Tibial artery (tissue), 4 donors: ENCODE measurements at regions not wholly inside any gene's neighbourhood (a gene's known extent, or its start where the extent isn't known, plus 50 kb on each side); places are given as distances from the start of the nearest gene placed in this dataset.

Experiments used
- DNase-seq, 2 donors: peaks; one replicate each; pipeline ENCODE4 v3.0.0-alpha.2; 2019
- H3K27ac ChIP-seq, 2 donors: fragments of 200-600 bp; sonication (generic) in 1 of 2; 1 replicate in 1 of 2; 2 replicates in 1 of 2; pipeline ENCODE4 v1.5.1; 2018 to 2019; ENCODE audit warnings: mild to moderate bottlenecking in 1 of 2
- H3K27me3 ChIP-seq, 2 donors: fragments of 200-600 bp; sonication (generic) in 1 of 2; one replicate each; pipeline versions ENCODE4 v1.5.1 to v1.6.0; 2016 to 2019
- H3K36me3 ChIP-seq, 3 donors: fragments of 200-600 bp; sonication (generic) in 2 of 3; one replicate each; pipeline ENCODE4 v1.5.1; 2016 to 2019; ENCODE audit warnings: mild to moderate bottlenecking in 2 of 3
- H3K4me1 ChIP-seq, 4 donors: fragments of 200-600 bp; sonication (generic) in 2 of 4; 1 replicate in 3 of 4; 2 replicates in 1 of 4; pipeline ENCODE4 v1.5.1; 2016 to 2019
- H3K4me3 ChIP-seq, 2 donors: fragments of 200-600 bp; sonication (generic) in 1 of 2; 1 replicate in 1 of 2; 2 replicates in 1 of 2; pipeline ENCODE4 v1.5.1; 2018 to 2019; ENCODE audit warnings: mild to moderate bottlenecking in 2 of 2
- H3K9me3 ChIP-seq, 3 donors: fragments of 200-600 bp; sonication (generic) in 1 of 3; one replicate each; pipeline ENCODE4 v1.5.1; 2016 to 2019
- intact Hi-C: fragments of 100-400 bp; cut with DNase I; formaldehyde crosslinking; loops from one replicate; pipeline ENCODE4 v1.15.0; 2023; ENCODE audit warnings: low total_unique reads
- TF ChIP-seq, protein P1 (sequence below), 2 experiments: fragments of 200-600 bp in 1 of 2; fragments of 450-650 bp in 1 of 2; IDR thresholded peaks; one replicate each; pipeline ENCODE4 v1.5.1; 2017 to 2019; ENCODE audit warnings: antibody characterized with exemption in 2 of 2, mild to moderate bottlenecking in 1 of 2, moderate library complexity in 1 of 2

DNA sequence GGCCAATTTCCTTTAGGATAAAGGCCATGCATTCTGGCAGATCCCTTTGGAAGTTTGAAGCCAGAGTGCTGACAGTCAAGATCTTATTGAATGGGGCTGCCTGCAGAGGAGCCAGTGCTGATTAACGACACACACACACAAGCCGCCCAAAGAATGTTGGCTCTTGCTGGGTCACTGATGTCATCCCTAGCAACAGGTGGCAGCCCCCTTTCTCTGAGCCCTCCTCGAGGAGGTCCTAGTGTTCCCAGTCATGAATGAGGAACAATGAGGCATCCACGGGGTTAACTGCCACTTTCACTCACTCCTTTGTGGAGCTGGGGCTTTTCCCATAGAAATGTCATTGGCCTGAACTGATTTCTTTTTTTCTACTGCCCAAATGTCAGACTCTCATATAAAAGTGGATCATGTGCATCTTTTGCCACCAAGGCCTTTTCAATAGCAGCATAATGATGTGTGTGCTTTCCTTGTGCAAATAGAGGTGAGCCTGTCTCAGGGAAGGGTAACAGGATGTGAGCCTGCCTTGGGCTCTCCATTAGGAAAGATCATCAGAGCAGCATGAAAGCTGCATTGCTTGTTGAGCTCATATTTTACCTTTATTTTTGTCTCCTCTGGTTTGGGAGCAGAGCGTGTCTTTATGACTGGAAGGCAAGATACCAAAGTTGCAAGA lies 301.8 kb upstream of the MTNR1B start:
- H3K27ac ChIP-seq = no peak overlapping the region
- DNase-seq = no peak
- no peaks in the 10 kb centered on the region for H3K9me3 ChIP-seq
- peaks cover 0 to 14% (median 10%) of the 10 kb centered on the region in 4 donors for H3K4me1 ChIP-seq
- intact Hi-C loops = no loop called here
- H3K4me3 ChIP-seq = no peak overlapping the region
- TF ChIP-seq, protein P1, sequence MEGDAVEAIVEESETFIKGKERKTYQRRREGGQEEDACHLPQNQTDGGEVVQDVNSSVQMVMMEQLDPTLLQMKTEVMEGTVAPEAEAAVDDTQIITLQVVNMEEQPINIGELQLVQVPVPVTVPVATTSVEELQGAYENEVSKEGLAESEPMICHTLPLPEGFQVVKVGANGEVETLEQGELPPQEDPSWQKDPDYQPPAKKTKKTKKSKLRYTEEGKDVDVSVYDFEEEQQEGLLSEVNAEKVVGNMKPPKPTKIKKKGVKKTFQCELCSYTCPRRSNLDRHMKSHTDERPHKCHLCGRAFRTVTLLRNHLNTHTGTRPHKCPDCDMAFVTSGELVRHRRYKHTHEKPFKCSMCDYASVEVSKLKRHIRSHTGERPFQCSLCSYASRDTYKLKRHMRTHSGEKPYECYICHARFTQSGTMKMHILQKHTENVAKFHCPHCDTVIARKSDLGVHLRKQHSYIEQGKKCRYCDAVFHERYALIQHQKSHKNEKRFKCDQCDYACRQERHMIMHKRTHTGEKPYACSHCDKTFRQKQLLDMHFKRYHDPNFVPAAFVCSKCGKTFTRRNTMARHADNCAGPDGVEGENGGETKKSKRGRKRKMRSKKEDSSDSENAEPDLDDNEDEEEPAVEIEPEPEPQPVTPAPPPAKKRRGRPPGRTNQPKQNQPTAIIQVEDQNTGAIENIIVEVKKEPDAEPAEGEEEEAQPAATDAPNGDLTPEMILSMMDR (IDR thresholded peaks at IDR 0.05) = no peak
- H3K36me3 ChIP-seq = no peaks in the 10 kb centered on the region
- no peaks in the 10 kb centered on the region for H3K27me3 ChIP-seq

DNA sequence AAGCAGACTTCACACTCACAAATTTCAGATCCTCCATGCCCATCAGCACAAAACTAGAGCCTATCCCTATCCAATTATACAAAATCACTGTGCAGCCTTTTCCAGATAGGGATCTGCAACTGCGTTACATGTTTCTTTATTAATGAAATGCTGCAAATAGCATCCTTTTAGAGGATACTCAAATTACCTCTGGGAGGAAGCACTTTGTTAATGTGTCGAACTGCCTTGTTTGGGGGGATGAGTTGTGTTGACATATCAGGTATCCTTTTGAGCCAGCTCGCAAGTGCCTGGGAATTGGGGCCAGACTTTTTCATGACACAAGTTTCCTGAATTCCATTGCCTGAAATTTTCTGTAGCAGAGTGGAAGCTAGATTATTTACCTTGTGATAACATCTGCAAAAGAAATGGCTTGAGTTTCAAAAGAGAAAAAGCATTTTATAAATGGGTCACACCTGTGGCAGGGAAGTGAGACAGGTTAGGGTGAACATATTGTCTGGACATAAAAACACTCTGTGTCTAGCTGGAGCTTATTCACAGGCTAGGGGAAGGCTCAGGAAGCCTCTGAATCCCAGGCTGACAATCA lies 299.1 kb upstream of the MTNR1B start:
- Histone ChIP-seq H3K4me3 (no peak overlapping the region), H3K36me3 (no peaks in the 10 kb centered on the region), H3K4me1 (peaks cover 0 to 14% (median 10%) of the 10 kb centered on the region in 4 donors), H3K27me3 (no peaks in the 10 kb centered on the region), H3K27ac (no peak overlapping the region), H3K9me3 (no peaks in the 10 kb centered on the region)
- TF ChIP-seq, protein P1 (IDR thresholded peaks at IDR 0.05) = no peak
- intact Hi-C loops = no loop called here
- DNase-seq = no peak

DNA sequence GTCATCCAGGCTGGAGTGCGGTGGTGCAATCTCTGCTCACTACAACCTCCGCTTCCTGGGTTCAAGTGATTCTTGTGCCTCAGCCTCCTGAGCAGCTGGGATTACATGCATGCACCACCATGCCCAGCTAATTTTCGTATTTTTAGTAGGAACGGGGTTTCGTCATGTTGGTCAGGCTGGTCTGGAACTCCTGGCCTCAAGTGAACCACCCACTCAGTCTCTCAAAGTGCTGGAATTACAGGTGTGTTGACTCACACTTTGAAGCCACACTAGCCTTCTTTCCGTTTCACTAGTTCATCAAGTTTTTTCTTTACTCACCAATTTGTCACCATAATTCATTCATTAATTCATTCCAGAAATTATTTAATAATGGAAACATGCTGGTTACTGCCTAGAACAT lies 298.4 kb upstream of the MTNR1B start:
- intact Hi-C loops = no loop called here

DNA sequence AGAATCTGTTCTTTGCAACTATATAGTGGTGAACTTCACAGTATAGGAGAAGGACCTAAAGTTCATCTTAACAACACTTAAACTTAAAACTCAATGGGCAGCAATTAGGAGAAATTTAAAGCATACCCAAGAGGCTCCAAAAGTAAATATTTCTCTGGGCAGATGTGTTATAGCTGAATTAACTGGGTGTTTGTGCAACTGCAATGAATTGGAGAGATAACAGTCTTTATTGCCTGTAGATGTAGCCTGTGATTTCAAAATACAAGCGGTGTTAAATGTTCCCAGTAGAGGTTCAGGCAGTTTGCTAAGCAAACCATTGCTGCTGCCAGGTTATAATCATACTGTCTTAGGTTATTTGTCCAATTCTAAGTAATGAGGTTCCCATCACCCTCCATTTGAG lies 294.1 kb upstream of the MTNR1B start:
- H3K9me3 ChIP-seq = no peaks in the 10 kb centered on the region
- no peak for DNase-seq
- intact Hi-C loops = no loop called here
- TF ChIP-seq, protein P1 (IDR thresholded peaks at IDR 0.05) = no peak
- H3K36me3 ChIP-seq = no peaks in the 10 kb centered on the region
- H3K4me1 ChIP-seq = peaks cover 0 to 7% (median 5%) of the 10 kb centered on the region in 4 donors
- H3K27ac ChIP-seq = no peak overlapping the region
- H3K27me3 ChIP-seq = no peaks in the 10 kb centered on the region
- no peak overlapping the region for H3K4me3 ChIP-seq

More for the DNA sequence above, 298.4 kb upstream of the MTNR1B start:
- H3K4me3 ChIP-seq = no peak overlapping the region
- no peaks in the 10 kb centered on the region for H3K9me3 ChIP-seq
- peaks cover 0 to 14% (median 10%) of the 10 kb centered on the region in 4 donors for H3K4me1 ChIP-seq
- no peak overlapping the region for H3K27ac ChIP-seq
- H3K36me3 ChIP-seq = no peaks in the 10 kb centered on the region
- no peak for DNase-seq
- no peaks in the 10 kb centered on the region for H3K27me3 ChIP-seq
- TF ChIP-seq, protein P1 (IDR thresholded peaks at IDR 0.05) = no peak

- no peaks in the 10 kb centered on the region for H3K36me3 ChIP-seq
- H3K4me1 ChIP-seq = peaks cover 0 to 2% (median under 1%) of the 10 kb centered on the region in 4 donors
- TF ChIP-seq, protein P1 (IDR thresholded peaks at IDR 0.05) = no peak
- no peaks in the 10 kb centered on the region for H3K9me3 ChIP-seq
- no peak overlapping the region for H3K4me3 ChIP-seq
- no peaks in the 10 kb centered on the region for H3K27me3 ChIP-seq
- DNase-seq = no peak
- no peak overlapping the region for H3K27ac ChIP-seq
- intact Hi-C loops = no loop called here
Measured at GRCh38 chr11:92675810-92676209, 293.6 kb upstream of the MTNR1B start.
